A549 (cell line): ENCODE measurements at regions not wholly inside any gene's neighbourhood (a gene's known extent, or its start where the extent isn't known, plus 50 kb on each side); places are given as distances from the start of the nearest gene placed in this dataset.

Experiments
- ATAC-seq, 2 experiments: fragments of 200-7000 bp in 1 of 2; fragments of >200 bp in 1 of 2; cut with Nextera tagmentation in 1 of 2; cut with Tn5 transposase in 1 of 2; 3 replicates each; pipeline versions ENCODE4 v1.8.0 to v1.9.1; 2018 to 2020; ENCODE audit warnings: mild to moderate bottlenecking in 1 of 2, moderate library complexity in 1 of 2
- CTCF ChIA-PET: fragments of 300-600 bp; sonication (Branson Sonifier 250); formaldehyde crosslinking; extraction: SDS; loops from one replicate; lab custom pipeline; 2021; ENCODE audit warnings: antibody characterized with exemption, inconsistent platforms; lab: Yijun Ruan, JAX
- POLR2A ChIA-PET: fragments of 350-600 bp; formaldehyde crosslinking; extraction: SDS; loops from one replicate; lab custom pipeline; 2021; ENCODE audit warnings: antibody characterized with exemption, inconsistent platforms; lab: Yijun Ruan, JAX
- DNase-seq, 2 experiments: peaks; one replicate each; pipeline versions ENCODE4 v3.0.0 to v3.0.0-alpha.2; 2011 to 2016; ENCODE audit warnings: low read depth in 1 of 2, low spot score in 1 of 2
- FAIRE-seq: peaks from 2 replicates; lab custom pipeline; 2011; peaks lifted over from hg19 to GRCh38; lab: Jason Lieb, UNC
- H3K27ac ChIP-seq, 2 experiments: fragments of >200 bp; sonication (Bioruptor Twin); formaldehyde crosslinking; 3 replicates each; pipeline ENCODE4 v1.5.1; 2016 to 2017
- H3K4me1 ChIP-seq: fragments of >200 bp; sonication (Bioruptor Twin); formaldehyde crosslinking; 3 replicates; pipeline ENCODE4 v1.6.1; 2016
- H3K4me2 ChIP-seq: fragments of >200 bp; sonication (Bioruptor Twin); formaldehyde crosslinking; 3 replicates; pipeline ENCODE4 v1.6.1; 2016
- H3K4me3 ChIP-seq: fragments of >200 bp; sonication (Bioruptor Twin); formaldehyde crosslinking; 3 replicates; pipeline ENCODE4 v1.5.1; 2016
- H3K9me3 ChIP-seq: fragments of >200 bp; sonication (Bioruptor Twin); formaldehyde crosslinking; 3 replicates; pipeline ENCODE4 v1.6.1; 2016
- CEBPB ChIP-seq, 2 experiments: fragments of >200 bp in 1 of 2; sonication (Bioruptor Twin) in 1 of 2; formaldehyde crosslinking in 1 of 2; IDR thresholded peaks; 2 replicates each; pipeline ENCODE4 v1.6.1; 2012 to 2016
- CHD2 ChIP-seq: fragments of 150-350 bp; IDR thresholded peaks from 2 replicates; pipeline ENCODE4 v1.6.1; 2014; ENCODE audit warnings: low read length; ENCODE audit not compliant: partially characterized antibody
- CHD4 ChIP-seq: fragments of 200-600 bp; sonication (generic); IDR thresholded peaks from 2 replicates; pipeline ENCODE4 v1.6.1; 2016; ENCODE audit warnings: antibody characterized with exemption, mild to moderate bottlenecking, borderline replicate concordance
- EHF ChIP-seq: fragments of 250-450 bp; sonication (Bioruptor Pico); IDR thresholded peaks from 2 replicates; pipeline ENCODE4 v1.5.0; 2020; ENCODE audit warnings: mild to moderate bottlenecking
- EHMT2 ChIP-seq: fragments of 200-600 bp; sonication (generic); IDR thresholded peaks from 2 replicates; pipeline ENCODE4 v1.6.1; 2016; ENCODE audit warnings: antibody characterized with exemption, low read depth, mild to moderate bottlenecking, moderate library complexity
- ELK1 ChIP-seq: fragments of 150-350 bp; IDR thresholded peaks from 2 replicates; pipeline ENCODE4 v1.6.1; 2014; ENCODE audit warnings: low read depth, mild to moderate bottlenecking, low read length
- ESRRA ChIP-seq: fragments of 150-350 bp; IDR thresholded peaks from 2 replicates; pipeline ENCODE4 v1.6.1; 2014; ENCODE audit warnings: mild to moderate bottlenecking, low read length, borderline replicate concordance
- FOSL2 ChIP-seq, 2 experiments: fragments of 450-650 bp in 1 of 2; fragments of >200 bp in 1 of 2; sonication (Bioruptor Twin) in 1 of 2; formaldehyde crosslinking; IDR thresholded peaks; 2 replicates each; pipeline versions ENCODE4 v1.5.0 to v1.6.1; 2016 to 2020; ENCODE audit warnings: mild to moderate bottlenecking in 1 of 2, moderate library complexity in 1 of 2
- FOXS1 ChIP-seq: fragments of 250-450 bp; sonication (Bioruptor Pico); IDR thresholded peaks from 2 replicates; pipeline ENCODE4 v1.5.0; 2020; ENCODE audit warnings: mild to moderate bottlenecking, moderate library complexity
- HDAC2 ChIP-seq: fragments of 200-600 bp; sonication (generic); IDR thresholded peaks from 2 replicates; pipeline ENCODE4 v1.6.1; 2016
- HES2 ChIP-seq: fragments of >200 bp; sonication (Bioruptor Twin); formaldehyde crosslinking; IDR thresholded peaks from 2 replicates; pipeline ENCODE4 v1.6.1; 2016
- HEYL ChIP-seq: fragments of 250-450 bp; sonication (Bioruptor Pico); IDR thresholded peaks from 2 replicates; pipeline ENCODE4 v1.8.0; 2021; ENCODE audit warnings: mild to moderate bottlenecking, moderate library complexity
- HOXB13 ChIP-seq: fragments of 250-450 bp; sonication (Bioruptor Pico); IDR thresholded peaks from 2 replicates; pipeline ENCODE4 v1.5.0; 2020; ENCODE audit warnings: low read depth, mild to moderate bottlenecking, moderate library complexity
- HOXB5 ChIP-seq: fragments of 250-450 bp; sonication (Bioruptor Pico); IDR thresholded peaks from 2 replicates; pipeline ENCODE4 v1.5.0; 2020; ENCODE audit warnings: mild to moderate bottlenecking, moderate library complexity
- KDM5A ChIP-seq: fragments of 200-600 bp; sonication (generic); IDR thresholded peaks from 2 replicates; pipeline ENCODE4 v1.6.1; 2016; ENCODE audit warnings: antibody characterized with exemption, mild to moderate bottlenecking
- MAFK ChIP-seq: fragments of 450-650 bp; IDR thresholded peaks from 2 replicates; pipeline ENCODE4 v1.6.1; 2014; ENCODE audit not compliant: partially characterized antibody
- MAZ ChIP-seq: fragments of 150-350 bp; IDR thresholded peaks from 2 replicates; pipeline ENCODE4 v1.6.1; 2014; ENCODE audit warnings: antibody characterized with exemption, low read depth, low read length, borderline replicate concordance
- NFE2L2 ChIP-seq: fragments of 150-350 bp; conservative IDR thresholded peaks from 2 replicates; pipeline ENCODE4 v1.6.1; 2014; ENCODE audit warnings: low read length
- PBX3 ChIP-seq: IDR thresholded peaks from 2 replicates; pipeline ENCODE4 v1.6.1; 2012
- PHF8 ChIP-seq: fragments of 200-600 bp; sonication (generic); IDR thresholded peaks from 2 replicates; pipeline ENCODE4 v1.6.1; 2016; ENCODE audit warnings: low read depth, mild to moderate bottlenecking, antibody characterized with exemption, moderate library complexity, borderline replicate concordance
- RNF2 ChIP-seq: fragments of 200-600 bp; sonication (generic); IDR thresholded peaks from 2 replicates; pipeline ENCODE4 v1.6.1; 2016; ENCODE audit warnings: low read depth, mild to moderate bottlenecking, antibody characterized with exemption, moderate library complexity, borderline replicate concordance
- SREBF2 ChIP-seq: fragments of 450-650 bp; IDR thresholded peaks from 2 replicates; pipeline ENCODE4 v1.6.1; 2014; ENCODE audit warnings: mild to moderate bottlenecking, moderate library complexity
- TFCP2L1 ChIP-seq: fragments of 250-450 bp; sonication (Bioruptor Pico); IDR thresholded peaks from 2 replicates; pipeline ENCODE4 v1.5.0; 2021; ENCODE audit warnings: mild to moderate bottlenecking
- USF2 ChIP-seq: fragments of 450-650 bp; IDR thresholded peaks from 2 replicates; pipeline ENCODE4 v1.6.1; 2014; ENCODE audit warnings: antibody characterized with exemption
- ZFP36 ChIP-seq: fragments of 450-650 bp; IDR thresholded peaks from 2 replicates; pipeline ENCODE4 v1.6.1; 2014; ENCODE audit warnings: borderline replicate concordance; ENCODE audit not compliant: partially characterized antibody
- ZNF302 ChIP-seq: fragments of 250-450 bp; sonication (Bioruptor Pico); IDR thresholded peaks from 2 replicates; pipeline ENCODE4 v1.9.0; 2021; ENCODE audit warnings: inconsistent platforms, mild to moderate bottlenecking, moderate library complexity
- WGBS: methylation state at CpG from one replicate; pipeline ENCODE4 v1.1.6; 2017; ENCODE audit errors: missing lambda C conversion rate; 5-methylcytosine and 5-hydroxymethylcytosine counted together

- H3K4me1 ChIP-seq = no peaks in the 10 kb centered on the region
- ATAC-seq (no peak), DNase-seq (no peak), FAIRE-seq (no peak)
- no peak overlapping the region for H3K4me2 ChIP-seq
- H3K27ac ChIP-seq = no peak overlapping the region
- WGBS = 82% methylated on average over 3 of the region's 3 CpGs
- TF ChIP-seq HEYL (CRISPR knock-in tag) (no peak), HOXB5 (no peak), EHMT2 (no peak), HDAC2 (no peak), RNF2 (no peak), ZFP36 (no peak), ELK1 (no peak), MAFK (no peak), TFCP2L1 (CRISPR knock-in tag) (no peak), MAZ (no peak)
- TF ChIP-seq, all 56 proteins: peak for 0
- POLR2A ChIA-PET = no interaction called here
- no peak overlapping the region for H3K4me3 ChIP-seq
- CTCF ChIA-PET = interaction anchor here (1.0 kb wide), 1 partner anchor 82 kb away, joined by 3 read pairs; no protein-coding TSS in a partner anchor
- H3K9me3 ChIP-seq = peaks cover 18% of the 10 kb centered on the region
Observed at GRCh38 chr12:20305470-20305869, 62.9 kb upstream of the PDE3A start.

GRCh38 chr12:20309504-20310148, 58.7 kb upstream of the PDE3A start:
- peaks cover 18% of the 10 kb centered on the region for H3K9me3 ChIP-seq
- no peak for FAIRE-seq
- no peak for DNase-seq
- 82% methylated on average over 4 of the region's 4 CpGs for WGBS
- no peak for ATAC-seq
- CTCF ChIA-PET = no interaction called here
- POLR2A ChIA-PET = no interaction called here
- no peak overlapping the region for H3K27ac ChIP-seq
- no peak overlapping the region for H3K4me3 ChIP-seq
- TF ChIP-seq MAZ (no peak), HEYL (CRISPR knock-in tag) (no peak), TFCP2L1 (CRISPR knock-in tag) (no peak)
- H3K4me1 ChIP-seq = no peaks in the 10 kb centered on the region
- no peak overlapping the region for H3K4me2 ChIP-seq

- Histone ChIP-seq H3K9me3 (no peaks in the 10 kb centered on the region), H3K27ac (no peak overlapping the region), H3K4me3 (no peak overlapping the region), H3K4me2 (no peak overlapping the region), H3K4me1 (no peaks in the 10 kb centered on the region)
- 78% methylated on average over 2 of the region's 2 CpGs for WGBS
- CTCF ChIA-PET = no interaction called here
- TF ChIP-seq HES2 (no peak), TFCP2L1 (CRISPR knock-in tag) (no peak), NFE2L2 (no peak), HOXB13 (CRISPR knock-in tag) (no peak), SREBF2 (no peak), HOXB5 (no peak), CHD4 (no peak), RNF2 (no peak), CHD2 (no peak), USF2 (no peak), ESRRA (no peak), CEBPB (IDR thresholded peaks at IDR 0.05) (no peak), ZNF302 (CRISPR knock-in tag) (no peak), EHF (CRISPR knock-in tag) (no peak), PHF8 (no peak), PBX3 (no peak), FOXS1 (CRISPR knock-in tag) (no peak), KDM5A (no peak), FOSL2 (IDR thresholded peaks at IDR 0.05) (no peak), FOSL2 (CRISPR knock-in tag; IDR thresholded peaks at IDR 0.05) (no peak)
- POLR2A ChIA-PET = no interaction called here
- ATAC-seq (no peak), DNase-seq (no peak), FAIRE-seq (no peak)
Observed at GRCh38 chr12:20314328-20314727, 54.0 kb upstream of the PDE3A start.
